ENCODE measurements at regions not wholly inside any gene's neighbourhood (a gene's known extent, or its start where the extent isn't known, plus 50 kb on each side); places are given as distances from the start of the nearest gene placed in this dataset.
A peak's percentile ranks its signal among the peaks of the same experiment; 100 is the strongest.
"Not testable (repeated sequence)": the region's sequence is repeated elsewhere in the genome, so short reads cannot be mapped to it uniquely, and the experiment has no call there.

GRCh38 chr17:27206447-27206846, 87.5 kb upstream of the WSB1 start:
- no peak for DNase-seq (ENCODE audit: low read depth)

GRCh38 chr17:27207073-27207513, 86.8 kb upstream of the WSB1 start:
- peak; percentile 48 for DNase-seq (ENCODE audit: low read depth)

GRCh38 chr17:27208370-27208769, 85.5 kb upstream of the WSB1 start:
- DNase-seq (ENCODE audit: low read depth): not testable (repeated sequence)

DNA sequence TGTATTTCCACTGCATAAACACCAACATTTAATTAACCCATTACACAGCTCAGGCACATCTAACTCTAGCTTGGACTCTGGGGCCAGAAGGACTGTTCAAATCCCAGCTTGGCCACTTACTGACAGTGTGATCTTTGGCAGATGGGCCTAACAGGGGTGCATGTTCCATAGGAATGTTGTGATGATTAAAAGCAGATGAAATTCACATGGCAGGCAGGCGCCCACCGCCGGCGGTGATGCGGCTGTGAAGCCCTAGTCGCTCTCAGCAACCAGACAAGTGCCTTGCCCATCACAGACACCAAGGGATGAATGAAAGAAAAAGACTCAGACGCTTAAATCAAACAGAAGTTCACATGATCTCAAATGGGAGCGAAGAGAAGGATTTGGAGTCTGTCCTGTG, 84.6 kb upstream of the WSB1 start:
- DNase-seq (ENCODE audit: low read depth): no peak

- DNase-seq (ENCODE audit: low read depth): not testable (repeated sequence)
Observed at GRCh38 chr17:27210809-27211208, 83.1 kb upstream of the WSB1 start.

DNA sequence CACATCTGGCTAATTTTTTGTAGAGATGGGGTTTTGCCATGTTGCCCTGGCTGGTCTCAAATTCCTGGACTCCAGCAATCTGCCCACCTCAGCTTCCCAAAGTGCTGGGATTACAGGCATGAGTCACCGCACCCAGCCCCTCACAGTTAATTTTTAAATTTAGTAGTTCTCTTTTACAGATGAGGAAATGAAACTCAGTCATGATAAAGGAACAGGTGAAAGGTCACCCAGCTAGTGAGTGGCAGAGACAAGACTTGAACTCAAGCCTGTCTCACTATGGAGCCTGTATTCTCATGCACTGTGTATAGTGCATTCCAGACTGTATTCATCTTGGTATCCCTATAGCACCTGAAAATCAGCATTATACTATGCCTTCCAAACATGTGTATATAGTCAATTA, 77.1 kb upstream of the WSB1 start:
- no peak for DNase-seq (ENCODE audit: low read depth)

GRCh38 chr17:27217631-27218030, 76.3 kb upstream of the WSB1 start:
- DNase-seq (ENCODE audit: low read depth): peak; percentile 25

- DNase-seq (ENCODE audit: low read depth): no peak
Observed at GRCh38 chr17:27218041-27218440, 75.9 kb upstream of the WSB1 start.

- no peak for DNase-seq (ENCODE audit: low read depth)
Observed at GRCh38 chr17:27218719-27219488, 75.0 kb upstream of the WSB1 start.

DNA sequence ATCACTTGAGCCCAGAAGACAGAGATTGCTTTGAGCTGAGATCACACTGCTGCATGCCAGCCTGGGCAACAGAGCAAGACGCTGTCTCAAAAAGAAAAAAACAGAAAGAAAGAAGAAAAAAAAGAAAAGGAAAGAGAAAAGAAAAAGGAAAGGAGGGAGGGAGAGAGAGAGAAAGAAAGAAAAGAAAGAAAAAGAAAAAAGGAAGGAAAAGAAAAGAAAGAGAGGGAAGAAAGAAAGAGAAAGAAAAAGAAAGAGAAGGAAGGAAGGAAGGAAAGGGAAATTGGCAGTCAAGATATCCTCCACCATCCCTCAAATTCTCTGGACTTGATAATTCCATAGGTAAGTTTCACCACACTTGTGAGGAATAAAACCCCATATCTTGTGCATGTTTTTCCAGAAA, 71.4 kb upstream of the WSB1 start:
- no peak for DNase-seq (ENCODE audit: low read depth)

GRCh38 chr17:27224526-27225315, 69.2 kb upstream of the WSB1 start:
- no peak for DNase-seq (ENCODE audit: low read depth)

GRCh38 chr17:27226611-27227230, 67.2 kb upstream of the WSB1 start:
- DNase-seq (ENCODE audit: low read depth): peak; percentile 68

DNA sequence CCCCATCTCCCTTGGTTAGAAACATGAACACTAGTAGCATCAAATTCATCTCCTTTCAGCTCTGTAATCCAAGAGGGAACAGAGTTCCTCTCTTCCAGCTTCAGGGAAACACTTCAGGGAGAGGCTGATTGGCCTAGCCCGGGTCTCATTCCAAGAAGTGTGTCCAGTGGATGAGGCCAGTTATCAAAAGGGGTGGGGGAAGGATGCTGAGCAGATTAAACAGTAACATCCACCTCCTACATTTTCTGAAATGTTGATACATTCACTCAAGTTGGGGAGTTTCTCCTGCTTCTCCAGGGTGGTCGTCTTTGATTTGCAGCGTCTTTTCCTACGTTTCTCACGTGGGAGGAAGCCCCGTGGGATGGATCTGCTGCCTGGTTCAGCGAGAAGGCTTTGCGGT, 62.9 kb upstream of the WSB1 start:
- DNase-seq (ENCODE audit: low read depth): no peak

DNA sequence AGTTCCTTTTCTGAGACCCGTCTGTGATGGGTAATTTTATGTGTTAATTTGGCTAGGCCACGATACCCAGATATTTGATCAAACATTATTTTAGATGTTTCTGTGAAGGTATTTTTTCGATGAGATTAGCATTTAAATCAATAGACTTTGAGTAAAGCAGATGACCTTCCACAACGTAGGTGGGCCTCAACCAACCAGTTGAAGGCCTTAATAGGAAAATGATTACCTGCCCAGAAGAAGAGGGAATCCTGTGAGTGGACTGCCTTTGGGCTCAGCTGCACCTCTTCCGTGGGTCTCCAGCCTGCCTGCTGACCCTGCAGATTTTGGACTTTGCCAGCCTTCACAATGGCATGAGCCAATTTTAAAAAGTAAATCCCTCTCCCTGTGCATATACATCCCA, 61.6 kb upstream of the WSB1 start:
- DNase-seq (ENCODE audit: low read depth): no peak

DNA sequence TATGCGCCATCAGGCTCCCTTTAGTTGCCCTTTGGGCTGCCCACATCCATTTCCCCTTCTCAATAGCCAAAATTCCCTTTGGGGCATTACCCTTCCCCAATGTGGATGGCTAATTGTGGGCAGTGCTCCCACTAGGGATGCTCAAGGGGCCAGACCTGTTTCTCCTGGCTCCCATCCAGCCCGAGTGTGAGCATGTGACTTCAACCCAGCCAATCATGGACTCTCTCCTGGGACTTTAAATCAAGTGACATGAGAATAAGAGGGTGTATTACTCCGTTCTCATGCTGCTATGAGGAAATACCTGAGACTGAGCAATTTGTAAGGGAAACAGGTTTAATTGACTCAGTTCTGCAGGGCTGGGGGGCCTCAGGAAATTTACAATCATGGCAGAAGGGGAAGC, 60.9 kb upstream of the WSB1 start:
- DNase-seq (ENCODE audit: low read depth): no peak

DNA sequence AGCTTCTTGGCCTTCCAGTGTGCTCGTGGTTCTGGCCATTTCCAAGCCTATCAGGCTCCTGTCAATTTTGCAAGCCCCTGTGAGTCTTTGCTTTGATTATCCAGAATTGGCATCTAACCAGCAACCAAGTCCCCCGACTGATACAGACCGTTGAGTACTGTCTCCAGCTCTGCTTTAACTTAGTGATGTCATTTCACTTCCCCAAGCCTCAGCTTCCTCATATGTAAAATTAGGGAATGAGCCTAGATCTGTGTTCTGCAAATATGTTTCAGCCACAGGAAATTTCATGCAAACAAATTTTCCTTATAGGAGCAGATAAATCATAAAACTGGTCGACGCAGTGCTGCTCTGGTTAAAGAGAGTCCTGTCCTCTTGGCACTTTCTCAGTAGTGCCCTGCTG, 60.1 kb upstream of the WSB1 start:
- no peak for DNase-seq (ENCODE audit: low read depth)

DNA sequence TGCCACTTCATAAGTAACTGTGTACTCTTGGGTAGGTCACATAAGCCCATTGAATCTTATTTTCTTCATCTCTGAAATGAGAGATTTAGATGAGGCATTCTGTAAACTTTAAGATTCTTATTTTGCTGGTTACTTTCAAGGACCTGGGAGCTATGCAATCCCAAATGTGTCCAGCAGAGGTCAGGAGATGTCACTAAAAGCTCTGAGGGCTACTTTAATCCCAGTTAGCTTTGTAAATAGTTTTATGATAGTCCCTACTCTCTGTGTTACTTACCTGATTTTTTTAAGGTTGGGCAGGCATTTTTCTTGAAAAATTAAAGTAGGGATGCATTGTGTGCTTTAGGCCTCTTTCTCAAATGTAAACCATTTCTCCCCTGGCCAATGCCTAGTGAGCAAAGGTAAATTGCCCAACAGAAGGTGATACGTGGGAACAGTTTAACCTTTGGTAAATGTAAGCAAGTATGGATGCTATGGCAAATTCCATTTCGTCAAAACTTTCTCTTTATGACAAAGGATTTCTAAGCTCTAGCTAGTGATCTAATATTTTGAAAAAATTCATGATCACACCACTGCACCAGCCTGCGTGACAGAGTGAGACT, 57.1 kb upstream of the WSB1 start:
- peak; percentile 56 for DNase-seq (ENCODE audit: low read depth)

DNA sequence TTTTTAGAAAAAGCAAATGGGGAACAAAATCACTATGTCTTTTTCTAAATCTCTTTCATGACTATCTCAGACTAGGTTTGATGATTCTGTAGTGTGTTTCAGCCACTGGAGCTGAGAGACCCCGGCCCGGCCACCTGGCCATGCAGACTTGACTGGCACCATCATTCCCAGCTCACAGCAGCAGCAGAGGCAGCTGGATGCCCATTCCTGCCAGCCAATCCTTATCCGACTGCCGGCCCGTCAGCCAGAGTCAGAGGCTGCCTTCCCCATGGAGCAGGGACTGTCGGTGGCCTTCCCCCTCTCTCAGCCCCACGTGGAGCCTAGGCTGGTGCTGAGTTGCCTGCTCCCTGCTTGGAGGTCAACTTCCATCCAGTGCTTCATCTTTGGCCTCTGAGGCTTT, 56.0 kb upstream of the WSB1 start:
- no peak for DNase-seq (ENCODE audit: low read depth)

GRCh38 chr17:27239046-27239445, 54.9 kb upstream of the WSB1 start:
- no peak for DNase-seq (ENCODE audit: low read depth)

GRCh38 chr17:27239584-27239983, 54.3 kb upstream of the WSB1 start:
- DNase-seq (ENCODE audit: low read depth): no peak

GRCh38 chr17:27240086-27240801, 53.7 kb upstream of the WSB1 start:
- no peak for DNase-seq (ENCODE audit: low read depth)

DNA sequence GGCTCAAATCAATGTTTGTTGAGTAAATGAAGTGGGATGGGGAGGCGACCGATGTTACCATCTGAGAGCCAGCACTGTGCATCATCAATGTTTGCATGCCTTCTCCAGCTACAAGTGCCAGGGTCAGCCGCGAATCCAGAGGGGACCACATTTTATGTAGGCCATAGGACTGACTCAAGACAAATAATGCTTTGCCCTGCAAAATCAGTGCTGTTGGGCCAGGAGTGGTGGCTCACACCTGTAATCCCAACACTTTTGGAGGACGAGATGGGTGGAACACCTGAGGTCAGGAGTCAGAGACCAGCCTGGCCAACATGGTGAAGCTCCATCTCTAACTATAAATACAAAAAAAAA, 53.1 kb upstream of the WSB1 start:
- no peak for DNase-seq (ENCODE audit: low read depth)
